ENCODE measurements at regions not wholly inside any gene's neighbourhood (a gene's known extent, or its start where the extent isn't known, plus 50 kb on each side); places are given as distances from the start of the nearest gene placed in this dataset.

DNA sequence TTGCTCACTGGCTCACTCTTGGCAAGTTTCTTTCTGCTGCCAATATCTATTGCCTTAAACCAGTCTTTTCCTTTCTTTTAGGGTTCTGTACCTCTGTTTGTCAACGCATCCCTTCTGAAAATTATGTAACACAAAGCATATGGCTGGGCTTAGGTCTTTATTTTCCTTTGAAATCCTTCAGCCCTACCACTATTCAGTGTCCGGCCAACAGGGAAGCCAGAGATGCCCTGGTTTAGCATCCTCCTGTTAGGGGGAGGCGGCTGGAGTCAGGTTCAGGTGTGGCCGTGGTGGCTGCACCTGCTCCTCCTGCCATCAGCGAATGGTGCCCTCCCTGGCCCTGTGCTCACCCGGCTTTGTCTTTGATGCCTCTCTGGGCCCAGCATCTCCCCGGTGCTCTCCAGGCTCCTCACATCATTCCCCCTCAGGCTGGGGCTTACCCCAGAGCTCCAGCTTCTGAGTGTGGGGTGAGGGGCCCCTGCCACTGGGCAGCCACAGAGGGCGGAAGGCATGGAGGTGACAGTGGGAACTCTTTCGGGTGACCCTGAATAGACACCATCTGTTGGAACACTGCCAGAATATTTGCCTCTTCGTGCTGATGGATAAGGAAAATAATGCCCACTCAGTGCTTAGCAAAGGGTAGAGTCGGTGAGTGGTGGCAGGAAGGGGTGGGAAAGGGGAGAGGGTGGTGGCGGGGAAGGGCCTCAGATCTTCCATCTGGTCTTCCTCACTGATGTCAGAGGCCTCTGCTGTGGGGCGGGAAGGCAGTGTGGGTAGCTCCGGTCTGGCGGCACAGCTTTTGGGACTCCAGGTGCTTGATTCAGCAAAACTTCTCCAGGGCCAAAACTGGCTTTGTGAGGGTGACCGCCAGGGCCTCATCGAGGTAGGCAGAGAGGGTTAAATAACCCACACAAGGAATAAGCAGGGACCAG, 97.2 kb downstream of the DACT2 start:
- DNase-seq (ENCODE audit: low spot score in 2 of 2) = peak in 1 of 2 donors; percentile 70
- 77 to 87% methylated on average over 17 of the region's 17 CpGs for WGBS, 2 donors
- intact Hi-C loops (cut with DNase I; ENCODE audit: low total_unique reads) = no loop called here
- H3K4me3 ChIP-seq (ENCODE audit: low read depth, poor library complexity, severe bottlenecking) = no peak overlapping the region
- no peak for TF ChIP-seq POLR2A (IDR thresholded peaks at IDR 0.05)
- TF ChIP-seq, protein P1, sequence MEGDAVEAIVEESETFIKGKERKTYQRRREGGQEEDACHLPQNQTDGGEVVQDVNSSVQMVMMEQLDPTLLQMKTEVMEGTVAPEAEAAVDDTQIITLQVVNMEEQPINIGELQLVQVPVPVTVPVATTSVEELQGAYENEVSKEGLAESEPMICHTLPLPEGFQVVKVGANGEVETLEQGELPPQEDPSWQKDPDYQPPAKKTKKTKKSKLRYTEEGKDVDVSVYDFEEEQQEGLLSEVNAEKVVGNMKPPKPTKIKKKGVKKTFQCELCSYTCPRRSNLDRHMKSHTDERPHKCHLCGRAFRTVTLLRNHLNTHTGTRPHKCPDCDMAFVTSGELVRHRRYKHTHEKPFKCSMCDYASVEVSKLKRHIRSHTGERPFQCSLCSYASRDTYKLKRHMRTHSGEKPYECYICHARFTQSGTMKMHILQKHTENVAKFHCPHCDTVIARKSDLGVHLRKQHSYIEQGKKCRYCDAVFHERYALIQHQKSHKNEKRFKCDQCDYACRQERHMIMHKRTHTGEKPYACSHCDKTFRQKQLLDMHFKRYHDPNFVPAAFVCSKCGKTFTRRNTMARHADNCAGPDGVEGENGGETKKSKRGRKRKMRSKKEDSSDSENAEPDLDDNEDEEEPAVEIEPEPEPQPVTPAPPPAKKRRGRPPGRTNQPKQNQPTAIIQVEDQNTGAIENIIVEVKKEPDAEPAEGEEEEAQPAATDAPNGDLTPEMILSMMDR (IDR thresholded peaks at IDR 0.05) = no peak

DNA sequence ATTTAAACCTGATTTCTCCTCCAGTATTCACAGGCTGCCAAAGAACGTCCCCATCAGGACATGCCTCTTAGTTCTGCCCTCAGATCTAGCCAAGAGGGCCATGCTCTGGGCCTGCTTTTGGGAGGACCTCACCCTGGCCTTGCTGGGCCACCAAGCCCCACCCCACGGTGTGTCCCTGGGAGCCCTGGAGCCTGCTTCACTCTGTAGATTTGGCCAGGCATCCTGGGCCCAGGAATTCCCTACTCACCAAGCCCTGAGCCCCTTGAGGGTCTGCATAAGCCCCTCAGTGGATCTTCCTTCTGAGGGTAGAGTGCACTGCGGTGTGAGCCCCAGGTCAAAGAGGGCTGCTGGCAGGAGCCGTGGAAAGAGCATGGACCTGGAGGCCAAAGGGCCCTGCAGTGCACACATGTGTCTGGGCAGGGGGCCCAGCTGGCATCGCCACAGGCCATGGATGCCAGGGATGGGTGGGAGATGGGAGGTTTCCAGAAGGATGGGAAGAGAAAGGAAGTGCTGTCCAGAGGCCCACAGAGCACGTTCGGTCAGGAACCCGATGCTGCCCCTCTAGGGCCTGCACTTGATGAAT, 98.0 kb downstream of the DACT2 start:
- intact Hi-C loops (cut with DNase I; ENCODE audit: low total_unique reads) = no loop called here
- no peak for TF ChIP-seq POLR2A (IDR thresholded peaks at IDR 0.05)
- TF ChIP-seq, protein P1 (IDR thresholded peaks at IDR 0.05) = no peak
- 46 to 60% methylated on average over 7 to 8 of the region's 8 CpGs for WGBS, 2 donors
- H3K4me3 ChIP-seq (ENCODE audit: low read depth, poor library complexity, severe bottlenecking) = no peak overlapping the region
- DNase-seq (ENCODE audit: low spot score in 2 of 2) = peak in 1 of 2 donors; percentile 78

- intact Hi-C loops (cut with DNase I; ENCODE audit: low total_unique reads) = no loop called here
- H3K4me3 ChIP-seq (ENCODE audit: low read depth, poor library complexity, severe bottlenecking) = no peak overlapping the region
- no peak for TF ChIP-seq POLR2A (IDR thresholded peaks at IDR 0.05)
- TF ChIP-seq, protein P1 (IDR thresholded peaks at IDR 0.05) = no peak
- 63 to 76% methylated on average over 5 of the region's 5 CpGs for WGBS, 2 donors
- no peak for DNase-seq (ENCODE audit: low spot score in 2 of 2)
These were observed 98.6 kb downstream of the DACT2 start for GRCh38 chr6:168221000-168221399.

- intact Hi-C loops (cut with DNase I; ENCODE audit: low total_unique reads) = no loop called here
- TF ChIP-seq POLR2A (IDR thresholded peaks at IDR 0.05) = no peak
- TF ChIP-seq, protein P1 (IDR thresholded peaks at IDR 0.05) = no peak
- DNase-seq (ENCODE audit: low spot score in 2 of 2) = peak in 1 of 2 donors; percentile 64
- WGBS, 2 donors = 88 to 94% methylated on average over 9 to 10 of the region's 10 CpGs
- H3K4me3 ChIP-seq (ENCODE audit: low read depth, poor library complexity, severe bottlenecking) = no peak overlapping the region
These were observed 99.8 kb downstream of the DACT2 start for GRCh38 chr6:168219804-168220203.

GRCh38 chr6:168218785-168219566, 100.6 kb downstream of the DACT2 start:
- WGBS, 2 donors = 48 to 50% methylated on average over 12 of the region's 12 CpGs
- intact Hi-C loops (cut with DNase I; ENCODE audit: low total_unique reads) = no loop called here
- TF ChIP-seq, protein P1 (IDR thresholded peaks at IDR 0.05) = no peak
- no peak for TF ChIP-seq POLR2A (IDR thresholded peaks at IDR 0.05)
- no peak for DNase-seq (ENCODE audit: low spot score in 2 of 2)
- no peak overlapping the region for H3K4me3 ChIP-seq (ENCODE audit: low read depth, poor library complexity, severe bottlenecking)

All from lower leg skin (tissue), 4 donors.